Spinal cord (tissue), 9 donors: ENCODE measurements at regions not wholly inside any gene's neighbourhood (a gene's known extent, or its start where the extent isn't known, plus 50 kb on each side); places are given as distances from the start of the nearest gene placed in this dataset.

Experiments used
- DNase-seq, 6 donors: peaks; one replicate each; pipeline versions ENCODE4 v3.0.0 to v3.0.0-alpha.2; 2013 to 2015; ENCODE audit warnings: low spot score in 6 of 6, low read depth in 4 of 6
- H3K27ac ChIP-seq: one replicate; pipeline ENCODE4 v1.5.1; 2013; ENCODE audit warnings: low read depth, low read length, control low read depth
- H3K27me3 ChIP-seq: one replicate; pipeline ENCODE4 v1.6.1; 2013; ENCODE audit warnings: low read length; ENCODE audit not compliant: control insufficient read depth, insufficient read depth
- H3K36me3 ChIP-seq: one replicate; pipeline ENCODE4 v1.6.1; 2013; ENCODE audit warnings: low read length; ENCODE audit not compliant: control insufficient read depth, insufficient read depth
- H3K4me1 ChIP-seq: one replicate; pipeline ENCODE4 v1.6.1; 2013; ENCODE audit warnings: low read length; ENCODE audit not compliant: control insufficient read depth, insufficient read depth
- H3K4me3 ChIP-seq: one replicate; pipeline ENCODE4 v1.5.1; 2013; ENCODE audit warnings: low read depth, low read length, control low read depth
- H3K9me3 ChIP-seq: one replicate; pipeline ENCODE4 v1.6.1; 2013; ENCODE audit warnings: low read length; ENCODE audit not compliant: control insufficient read depth, insufficient read depth
- WGBS: methylation state at CpG from one replicate; pipeline ENCODE4 v1.1.5; 2013; ENCODE audit warnings: missing lambda C conversion rate; ENCODE audit not compliant: insufficient coverage; 5-methylcytosine and 5-hydroxymethylcytosine counted together
- donor health status: healthy.

GRCh38 chr12:58032156-58032555 is 90.8 kb downstream of the ATP23 start:
- no peaks in the 10 kb centered on the region for H3K4me1 ChIP-seq
- peaks cover 7% of the 10 kb centered on the region for H3K9me3 ChIP-seq
- no peak for DNase-seq
- H3K27me3 ChIP-seq, result no peaks in the 10 kb centered on the region
- no peak overlapping the region for H3K4me3 ChIP-seq
- H3K36me3 ChIP-seq, result no peaks in the 10 kb centered on the region
- WGBS, result 75% methylated on average over 2 of the region's 3 CpGs
- H3K27ac ChIP-seq, result no peak overlapping the region

GRCh38 chr12:58033831-58034230 is 92.5 kb downstream of the ATP23 start:
- Histone ChIP-seq H3K36me3 (no peaks in the 10 kb centered on the region), H3K27me3 (no peaks in the 10 kb centered on the region), H3K4me3 (no peak overlapping the region), H3K4me1 (no peaks in the 10 kb centered on the region), H3K27ac (no peak overlapping the region), H3K9me3 (peaks cover 7% of the 10 kb centered on the region)
- DNase-seq, result no peak

DNA sequence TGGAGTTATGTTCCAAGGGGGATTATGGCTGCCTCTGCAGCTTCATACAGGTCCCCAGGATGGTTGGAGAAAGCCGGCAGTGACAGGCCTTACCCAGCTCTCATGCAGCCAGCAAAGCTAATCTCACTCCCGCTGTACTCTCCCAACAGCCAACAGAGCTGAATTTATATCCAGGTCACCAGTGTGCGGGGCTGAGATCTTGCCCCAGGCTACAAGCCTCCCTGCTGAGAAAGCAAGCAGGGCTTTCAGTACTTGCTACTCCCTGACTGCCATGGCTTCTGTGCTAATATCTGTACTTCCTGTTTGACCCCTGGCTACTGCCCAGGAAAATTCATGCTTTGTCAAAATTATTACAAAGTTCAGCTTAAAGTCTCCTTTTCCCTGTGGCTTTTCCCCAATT is 92.9 kb downstream of the ATP23 start:
- no peaks in the 10 kb centered on the region for H3K36me3 ChIP-seq
- no peak overlapping the region for H3K27ac ChIP-seq
- 90% methylated on average over 3 of the region's 3 CpGs for WGBS
- no peaks in the 10 kb centered on the region for H3K4me1 ChIP-seq
- H3K4me3 ChIP-seq, result no peak overlapping the region
- H3K27me3 ChIP-seq, result no peaks in the 10 kb centered on the region
- peaks cover 7% of the 10 kb centered on the region for H3K9me3 ChIP-seq
- no peak for DNase-seq

DNA sequence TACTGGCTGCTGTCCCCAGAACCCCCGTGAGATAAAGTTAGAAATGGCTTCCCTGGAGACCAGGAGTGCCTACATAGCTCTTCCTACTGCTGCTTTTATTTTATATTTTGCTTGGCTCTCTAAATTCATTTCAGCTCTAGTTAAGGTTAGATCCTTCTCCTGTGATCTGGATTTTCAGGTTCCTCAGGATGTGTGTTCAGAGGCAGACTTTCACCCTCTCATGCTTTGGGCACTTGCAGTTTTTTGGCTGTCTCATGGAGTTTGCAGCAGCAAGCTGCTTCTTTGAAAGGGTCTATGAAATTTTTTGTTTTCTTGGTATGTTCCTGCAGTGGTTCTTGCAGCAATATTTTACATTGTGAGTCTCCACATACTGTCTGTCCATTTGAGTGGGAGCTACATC is 93.3 kb downstream of the ATP23 start:
- no peak for DNase-seq
- Histone ChIP-seq H3K27ac (no peak overlapping the region), H3K27me3 (no peaks in the 10 kb centered on the region), H3K4me1 (no peaks in the 10 kb centered on the region), H3K9me3 (peaks cover 7% of the 10 kb centered on the region), H3K36me3 (no peaks in the 10 kb centered on the region), H3K4me3 (no peak overlapping the region)
- WGBS, result no CpG with 5 or more reads among the region's 1 CpG

GRCh38 chr12:58041441-58041840 is 100.1 kb downstream of the ATP23 start:
- no peak overlapping the region for H3K27ac ChIP-seq
- peaks cover 3% of the 10 kb centered on the region for H3K9me3 ChIP-seq
- 83% methylated on average over 1 of the region's 2 CpGs for WGBS
- no peaks in the 10 kb centered on the region for H3K36me3 ChIP-seq
- H3K4me3 ChIP-seq, result no peak overlapping the region
- no peaks in the 10 kb centered on the region for H3K4me1 ChIP-seq
- H3K27me3 ChIP-seq, result no peaks in the 10 kb centered on the region
- no peak for DNase-seq

DNA sequence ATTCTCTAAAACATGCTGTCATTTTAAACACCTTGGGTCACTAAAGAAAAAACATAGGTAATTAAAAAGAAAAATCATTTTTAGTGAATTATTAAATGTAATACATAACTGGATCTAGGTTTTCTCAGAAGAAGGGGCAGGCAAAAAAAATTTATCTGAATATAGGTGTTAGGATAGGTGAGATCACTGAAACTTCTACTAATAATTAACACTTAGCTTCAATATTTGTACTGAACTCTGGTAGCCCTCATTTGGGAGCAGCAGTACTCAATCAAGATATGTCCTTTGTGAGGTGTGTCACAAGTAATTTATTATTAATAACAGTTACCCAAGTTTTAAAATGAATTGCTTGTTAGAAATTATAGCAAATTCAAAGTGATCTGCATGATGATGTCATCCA is 103.6 kb downstream of the ATP23 start:
- H3K27ac ChIP-seq, result no peak overlapping the region
- no peaks in the 10 kb centered on the region for H3K36me3 ChIP-seq
- no peaks in the 10 kb centered on the region for H3K4me1 ChIP-seq
- H3K4me3 ChIP-seq, result no peak overlapping the region
- no peaks in the 10 kb centered on the region for H3K27me3 ChIP-seq
- peaks cover 6% of the 10 kb centered on the region for H3K9me3 ChIP-seq
- DNase-seq, result no peak

DNA sequence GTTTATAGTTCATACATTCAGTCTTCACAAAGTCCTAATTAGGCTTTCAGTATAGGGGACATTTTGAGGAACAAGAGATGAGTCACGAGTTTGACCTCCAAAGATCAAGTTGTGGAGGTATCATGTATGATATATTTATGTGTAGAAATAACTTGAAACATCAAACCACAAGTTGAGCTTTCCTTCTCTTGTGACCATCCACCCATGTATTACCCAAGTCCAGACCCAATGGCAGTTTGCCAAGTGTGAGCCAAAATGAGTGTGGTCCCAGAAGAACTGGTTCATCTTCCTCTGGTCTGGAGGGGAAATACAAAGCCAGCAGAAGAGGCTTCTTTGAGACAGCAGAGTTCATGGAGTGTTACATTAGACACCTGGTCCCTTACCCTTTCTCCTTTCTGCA is 104.9 kb downstream of the ATP23 start:
- H3K4me1 ChIP-seq, result no peaks in the 10 kb centered on the region

GRCh38 chr12:58051378-58051777 is 110.0 kb downstream of the ATP23 start:
- DNase-seq, result no peak
- WGBS, result no CpG with 5 or more reads among the region's 1 CpG
- no peak overlapping the region for H3K27ac ChIP-seq
- H3K9me3 ChIP-seq, result peaks cover 3% of the 10 kb centered on the region
- H3K36me3 ChIP-seq, result no peaks in the 10 kb centered on the region
- H3K4me1 ChIP-seq, result no peaks in the 10 kb centered on the region
- H3K4me3 ChIP-seq, result no peak overlapping the region
- no peaks in the 10 kb centered on the region for H3K27me3 ChIP-seq

More for the DNA sequence above, 104.9 kb downstream of the ATP23 start:
- H3K27me3 ChIP-seq, result no peaks in the 10 kb centered on the region
- DNase-seq, result no peak
- H3K36me3 ChIP-seq, result no peaks in the 10 kb centered on the region
- peaks cover 6% of the 10 kb centered on the region for H3K9me3 ChIP-seq
- H3K4me3 ChIP-seq, result no peak overlapping the region
- WGBS, result no CpG with 5 or more reads among the region's 1 CpG
- H3K27ac ChIP-seq, result no peak overlapping the region

GRCh38 chr12:58064666-58065065 is 123.3 kb downstream of the ATP23 start:
- H3K27me3 ChIP-seq, result no peaks in the 10 kb centered on the region
- no peak for DNase-seq
- no peak overlapping the region for H3K4me3 ChIP-seq
- WGBS, result no CpG with 5 or more reads among the region's 1 CpG
- no peak overlapping the region for H3K27ac ChIP-seq
- no peaks in the 10 kb centered on the region for H3K9me3 ChIP-seq
- no peaks in the 10 kb centered on the region for H3K36me3 ChIP-seq
- H3K4me1 ChIP-seq, result no peaks in the 10 kb centered on the region

DNA sequence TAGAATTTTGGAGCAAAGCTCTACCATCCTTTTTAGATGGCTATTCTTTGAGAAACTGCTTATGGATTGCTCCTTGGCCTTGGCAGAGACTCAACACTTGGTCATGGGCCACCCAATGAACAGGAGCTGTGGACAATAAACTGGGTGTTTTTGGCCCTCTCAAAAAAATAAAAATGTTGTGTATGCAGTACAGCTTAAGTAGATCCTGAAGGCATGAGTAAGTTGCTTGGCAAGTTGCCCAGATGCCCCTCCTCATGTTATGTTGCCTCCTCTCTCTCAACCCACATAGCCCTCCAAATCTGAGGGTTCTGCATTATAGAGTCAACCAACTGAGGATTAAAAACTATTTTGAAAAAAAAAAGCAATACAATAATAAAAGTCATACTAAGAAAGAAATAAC is 124.9 kb downstream of the ATP23 start:
- Histone ChIP-seq H3K4me3 (no peak overlapping the region), H3K27ac (no peak overlapping the region), H3K36me3 (no peaks in the 10 kb centered on the region), H3K27me3 (no peaks in the 10 kb centered on the region), H3K4me1 (no peaks in the 10 kb centered on the region), H3K9me3 (no peaks in the 10 kb centered on the region)
- peak in 1 of 6 donors; percentile 7 for DNase-seq
